ENCODE measurements at regions not wholly inside any gene's neighbourhood (a gene's known extent, or its start where the extent isn't known, plus 50 kb on each side); places are given as distances from the start of the nearest gene placed in this dataset.
"Not testable (repeated sequence)": the region's sequence is repeated elsewhere in the genome, so short reads cannot be mapped to it uniquely, and the experiment has no call there.

DNA sequence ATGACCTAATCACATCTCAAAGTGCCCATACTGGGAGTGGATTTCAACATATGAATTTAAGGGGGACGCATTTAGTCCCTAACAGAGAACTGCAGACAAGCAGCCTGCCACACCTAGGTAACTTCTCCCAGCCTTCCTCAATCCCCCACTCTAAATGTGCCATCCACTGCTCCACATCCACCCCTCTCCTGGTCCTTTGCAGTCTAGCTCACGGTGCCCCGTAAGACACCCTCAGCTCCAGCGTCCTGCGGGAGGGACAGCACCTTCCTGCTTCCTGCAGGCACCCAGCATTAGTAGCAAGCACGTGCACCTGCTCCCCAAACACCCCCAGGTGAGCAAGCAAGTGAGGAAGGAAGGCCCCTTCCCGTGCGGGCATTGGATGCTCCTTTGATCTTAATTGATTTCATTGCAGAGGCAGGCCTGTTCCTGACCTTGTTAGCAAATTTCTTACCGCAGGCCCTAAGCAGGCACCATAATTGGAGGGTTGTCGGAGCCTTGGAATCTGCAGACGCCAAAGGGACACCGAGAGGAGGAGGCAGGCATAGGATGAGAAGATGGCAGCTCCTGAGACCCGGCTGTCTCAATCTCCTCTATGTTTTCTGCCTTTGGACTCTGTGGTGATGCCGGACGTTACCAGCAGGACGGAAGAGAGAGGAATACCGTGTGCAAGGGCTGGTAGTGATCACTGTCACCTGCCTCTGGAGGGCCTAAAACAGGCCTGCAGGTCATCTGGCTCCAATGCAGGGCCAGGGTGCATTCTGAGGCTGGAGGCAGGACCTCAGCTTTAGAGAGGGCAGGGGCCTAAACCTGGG is 75.8 kb upstream of the CHST15 start:
- ATAC-seq (peak; percentile 13), DNase-seq (ENCODE audit: missing footprints) (peak; percentile 31)
- intact Hi-C loops (cut with DNase I): no loop called here

DNA sequence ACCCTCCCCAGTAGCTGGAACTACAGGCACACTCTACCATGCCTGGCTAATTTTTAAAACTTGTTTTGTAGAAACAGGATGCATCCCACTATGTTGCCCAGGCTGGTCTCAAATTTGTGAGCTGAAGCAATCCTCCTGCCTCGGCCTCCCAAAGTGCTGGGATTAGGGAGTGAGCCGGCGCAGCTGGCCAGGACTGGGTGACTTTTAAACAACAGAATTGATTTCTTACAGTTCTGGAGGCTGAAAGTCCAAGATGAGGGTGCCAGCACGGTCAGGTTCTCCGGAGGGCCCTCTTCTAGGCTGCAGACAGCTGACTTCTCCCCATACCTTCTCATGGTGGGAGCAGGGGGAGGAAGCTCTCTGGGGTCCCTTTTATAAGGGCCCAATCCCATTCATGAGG is 75.2 kb upstream of the CHST15 start:
- ATAC-seq (no peak), DNase-seq (ENCODE audit: missing footprints) (peak; percentile 14)
- intact Hi-C loops (cut with DNase I): no loop called here

DNA sequence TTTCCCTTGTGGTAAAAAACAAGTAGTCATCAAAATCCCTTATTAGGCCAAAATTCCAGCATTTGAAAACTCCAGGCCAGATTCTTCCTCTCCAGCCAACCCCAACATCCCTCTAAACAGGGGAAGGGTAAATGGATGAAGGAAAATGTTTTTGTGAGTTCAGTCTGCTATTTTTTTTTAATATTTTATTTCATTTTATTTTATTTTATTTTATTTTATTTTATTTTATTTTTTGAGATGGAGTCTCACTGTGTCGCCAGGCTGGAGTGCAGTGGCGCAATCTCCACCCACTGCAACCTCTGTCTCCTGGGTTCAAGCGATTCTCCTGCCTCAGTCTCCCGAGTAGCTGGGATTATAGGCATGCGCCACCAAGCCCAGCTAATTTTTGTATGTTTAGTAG is 74.5 kb upstream of the CHST15 start:
- ATAC-seq; DNase-seq (ENCODE audit: missing footprints); intact Hi-C loops (cut with DNase I): not testable (repeated sequence)

DNA sequence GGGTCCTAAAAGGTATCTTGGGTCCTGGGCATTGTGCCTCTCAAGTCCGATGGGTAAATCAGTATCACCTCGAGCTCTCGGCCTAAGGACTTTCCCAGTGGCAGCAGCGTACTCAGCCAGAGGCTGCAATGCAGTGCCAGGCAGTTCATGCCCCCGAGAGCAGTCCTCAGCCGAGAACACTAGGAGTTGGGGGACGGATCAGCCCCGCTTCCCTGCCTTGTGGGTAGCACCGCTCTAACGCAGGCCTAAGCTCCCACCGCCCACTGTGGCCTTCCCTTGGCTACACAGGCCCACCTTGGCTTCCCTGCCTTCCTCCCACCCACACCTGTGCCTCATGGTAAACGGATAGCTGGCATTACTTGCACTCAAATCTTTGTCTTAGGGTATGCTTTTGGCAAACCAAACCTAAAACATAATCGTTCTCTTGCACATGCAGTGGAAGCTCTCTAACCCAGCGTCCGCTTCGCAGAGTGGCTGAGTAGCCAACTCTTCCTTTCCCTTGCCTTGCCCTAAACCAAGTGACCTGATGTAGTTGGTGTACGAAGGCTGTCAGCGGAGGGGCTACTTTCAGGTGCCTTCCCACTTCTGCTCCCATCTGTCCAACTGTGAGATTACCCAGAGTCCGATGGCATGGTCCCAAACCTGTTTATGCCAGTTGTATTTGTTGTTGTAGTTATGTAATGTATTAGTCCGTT is 73.2 kb upstream of the CHST15 start:
- ATAC-seq: no peak
- intact Hi-C loops (cut with DNase I): no loop called here
- no peak for DNase-seq (ENCODE audit: missing footprints)

DNA sequence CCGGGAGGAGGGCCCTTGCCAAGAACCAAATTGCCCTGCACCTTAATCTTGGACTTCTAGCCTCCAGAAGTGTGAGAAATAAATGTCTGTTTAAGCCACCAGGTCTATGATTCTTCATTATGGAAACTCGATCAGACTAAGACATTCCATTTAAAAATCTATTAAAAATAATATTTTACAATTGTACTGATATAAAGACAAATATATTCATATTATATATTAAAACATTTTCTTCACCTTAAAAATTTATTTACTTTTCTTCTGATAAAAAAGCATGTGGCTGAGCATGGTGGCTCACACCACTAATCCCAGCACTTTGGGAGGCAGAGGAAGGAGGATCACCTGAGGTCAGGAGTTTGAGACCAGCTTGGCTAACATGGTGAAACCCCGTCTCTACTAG is 72.4 kb upstream of the CHST15 start:
- DNase-seq (ENCODE audit: missing footprints) (no peak), ATAC-seq (no peak)
- intact Hi-C loops (cut with DNase I): no loop called here

DNA sequence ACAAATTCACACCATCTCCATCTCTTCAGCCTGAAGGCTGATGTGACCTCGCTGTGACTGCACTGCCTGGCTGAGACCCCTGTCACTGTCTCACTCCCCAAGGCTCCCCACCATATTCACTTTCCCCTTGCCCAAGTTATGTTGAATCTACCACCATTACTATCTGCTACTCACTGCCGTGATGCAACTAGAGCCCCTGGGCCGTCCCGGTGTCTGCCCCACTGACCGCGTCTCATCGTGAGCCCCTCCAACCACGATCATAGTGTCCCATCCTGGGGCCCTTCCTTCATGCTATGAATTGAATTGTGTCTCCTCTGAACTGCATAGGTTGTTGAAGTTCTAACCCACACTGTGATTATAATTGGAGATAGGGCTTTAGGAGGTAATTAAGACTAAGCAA is 71.9 kb upstream of the CHST15 start:
- DNase-seq (ENCODE audit: missing footprints) (no peak), ATAC-seq (no peak)
- intact Hi-C loops (cut with DNase I): no loop called here

DNA sequence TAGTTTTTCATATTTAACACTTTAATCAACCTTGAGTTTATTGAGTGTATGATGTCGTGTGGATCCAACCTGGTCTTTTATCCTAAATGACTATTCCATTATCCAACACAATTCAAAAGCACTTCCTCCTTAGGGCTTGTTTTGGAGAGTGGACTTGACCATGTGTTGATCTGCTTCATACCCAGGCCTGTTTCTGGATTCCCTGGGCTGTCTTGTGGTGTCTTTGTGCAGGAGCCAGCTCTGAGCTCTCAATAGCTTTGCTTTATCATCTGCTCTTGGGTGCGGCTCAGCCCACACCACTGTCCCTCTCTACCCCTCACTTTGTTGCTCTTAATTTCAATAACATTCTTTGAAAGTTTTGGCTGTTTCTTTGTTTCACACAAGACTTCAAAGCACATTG is 70.9 kb upstream of the CHST15 start:
- DNase-seq (ENCODE audit: missing footprints): no peak
- no peak for ATAC-seq
- intact Hi-C loops (cut with DNase I): no loop called here

DNA sequence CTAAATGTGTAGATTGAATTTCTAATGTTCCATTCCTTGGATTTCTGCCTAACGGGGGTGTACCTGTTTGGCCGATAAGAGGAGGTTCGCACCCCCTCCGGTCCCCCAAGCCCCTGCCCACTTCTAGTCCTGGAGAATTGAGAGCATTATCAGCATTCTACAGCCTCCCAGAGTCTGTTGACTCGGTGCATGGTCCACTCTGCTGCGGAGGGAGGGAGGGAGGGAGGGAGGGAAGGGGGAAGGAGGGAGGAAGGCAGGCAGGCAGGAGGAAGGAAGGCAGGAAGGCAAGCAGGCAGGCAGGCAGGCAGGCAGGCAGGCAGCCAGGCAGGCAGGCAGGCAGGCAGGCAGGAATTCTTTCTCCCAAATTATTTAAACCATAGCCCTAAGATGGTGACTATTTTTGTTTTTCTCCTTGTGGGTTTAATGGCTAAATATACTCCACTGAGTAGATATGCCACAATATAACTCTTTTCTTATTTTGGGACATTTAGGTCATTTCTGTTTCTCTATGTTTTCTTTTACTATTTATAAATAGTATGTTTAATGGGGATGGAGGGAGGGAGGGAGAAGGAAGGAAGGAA is 69.5 kb upstream of the CHST15 start:
- ATAC-seq (no peak), DNase-seq (ENCODE audit: missing footprints) (no peak)
- intact Hi-C loops (cut with DNase I): no loop called here

DNA sequence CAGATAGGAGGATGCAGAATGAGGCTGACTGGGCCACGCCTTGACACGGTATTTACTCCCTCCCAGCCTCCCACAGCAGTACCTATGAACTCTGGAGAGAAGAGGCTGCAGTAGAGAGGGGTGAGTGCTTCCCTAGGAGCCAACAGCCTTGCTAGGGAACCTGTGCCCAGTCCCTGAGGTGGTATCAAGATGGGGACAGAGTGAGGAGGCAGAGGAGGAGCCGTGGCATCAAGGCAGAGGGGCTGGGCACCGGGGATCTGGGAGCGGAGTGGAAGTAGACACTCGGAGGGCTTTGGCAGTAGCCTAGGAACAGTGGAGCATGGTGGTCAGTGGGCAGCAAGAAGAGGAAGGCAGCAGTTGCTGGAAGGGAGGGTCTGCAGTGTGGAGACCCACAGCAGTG is 68.7 kb upstream of the CHST15 start:
- DNase-seq (ENCODE audit: missing footprints): peak; percentile 11
- intact Hi-C loops (cut with DNase I): no loop called here
- no peak for ATAC-seq

DNA sequence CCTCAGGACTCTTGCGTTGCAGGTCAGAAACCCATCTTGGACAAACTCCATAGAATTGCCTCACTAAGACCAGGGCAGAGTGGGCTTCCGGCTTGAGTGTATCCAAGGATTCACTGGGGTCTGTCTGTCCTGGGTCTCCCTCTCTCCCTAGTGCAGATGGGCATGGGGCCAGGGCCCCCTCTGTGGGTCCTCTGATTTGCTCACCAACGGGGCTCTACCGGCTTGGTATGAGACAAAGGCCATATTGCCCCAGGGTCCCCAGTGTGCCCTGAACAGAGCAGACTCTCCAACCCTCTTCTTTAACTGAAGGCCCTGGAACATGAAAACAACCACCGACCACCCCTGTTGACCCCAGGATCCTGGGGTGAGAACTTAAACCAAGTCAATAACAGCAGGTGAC is 68.2 kb upstream of the CHST15 start:
- intact Hi-C loops (cut with DNase I): no loop called here
- no peak for ATAC-seq

DNA sequence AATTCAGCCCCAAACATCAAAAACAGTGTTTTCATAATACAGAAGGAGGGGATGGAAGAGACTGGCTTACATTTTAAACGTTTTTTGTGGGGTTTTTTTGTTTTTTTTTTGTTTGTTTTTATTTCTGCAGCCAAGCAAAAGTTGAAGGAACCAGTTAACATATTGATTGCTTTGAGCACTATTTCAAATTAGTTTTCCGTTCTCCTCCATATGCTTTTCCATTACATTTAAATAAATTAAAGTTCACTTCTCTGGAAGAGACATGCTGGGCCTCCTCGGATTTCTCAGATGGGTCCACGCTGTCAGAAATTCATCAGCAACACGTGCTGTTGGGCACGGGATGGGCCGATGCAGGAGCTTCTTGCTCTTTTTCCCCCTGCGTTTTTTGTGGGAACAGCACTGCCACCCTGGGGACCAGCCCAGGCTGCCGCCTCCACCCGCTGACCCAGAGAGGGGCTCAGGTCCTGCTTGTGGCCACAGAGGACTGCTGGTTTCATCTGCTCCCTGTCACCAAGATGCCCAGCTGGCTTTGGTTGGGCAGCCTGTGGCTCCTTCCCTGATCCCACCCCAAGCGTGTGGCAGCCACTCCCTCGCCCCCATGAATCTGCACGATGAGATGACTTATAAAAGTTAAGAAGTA is 67.7 kb upstream of the CHST15 start:
- DNase-seq (ENCODE audit: missing footprints): no peak
- no peak for ATAC-seq
- intact Hi-C loops (cut with DNase I): no loop called here

More for the DNA sequence above, 68.2 kb upstream of the CHST15 start:
- DNase-seq (ENCODE audit: missing footprints): peak; percentile 40

DNA sequence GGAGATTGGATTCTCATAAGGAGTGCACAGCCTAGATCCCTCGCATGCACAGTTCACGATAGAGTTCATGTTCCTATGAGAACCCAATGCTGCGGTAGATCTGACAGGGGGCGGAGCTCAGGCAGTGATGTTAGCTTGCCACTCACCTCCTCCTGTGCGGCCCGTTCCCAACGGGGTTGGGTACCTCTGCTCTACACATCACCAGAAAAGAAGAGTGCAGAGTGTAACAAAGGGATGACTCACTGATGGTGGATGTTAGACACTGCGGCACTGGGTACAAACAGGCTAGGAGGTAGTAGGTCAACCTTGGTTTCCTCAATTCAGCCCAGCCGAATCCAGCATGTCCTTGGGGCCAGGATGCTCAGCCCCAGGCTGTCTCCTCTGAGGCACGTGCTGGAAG is 66.8 kb upstream of the CHST15 start:
- ATAC-seq (no peak), DNase-seq (ENCODE audit: missing footprints) (peak; percentile 39)
- intact Hi-C loops (cut with DNase I): no loop called here

DNA sequence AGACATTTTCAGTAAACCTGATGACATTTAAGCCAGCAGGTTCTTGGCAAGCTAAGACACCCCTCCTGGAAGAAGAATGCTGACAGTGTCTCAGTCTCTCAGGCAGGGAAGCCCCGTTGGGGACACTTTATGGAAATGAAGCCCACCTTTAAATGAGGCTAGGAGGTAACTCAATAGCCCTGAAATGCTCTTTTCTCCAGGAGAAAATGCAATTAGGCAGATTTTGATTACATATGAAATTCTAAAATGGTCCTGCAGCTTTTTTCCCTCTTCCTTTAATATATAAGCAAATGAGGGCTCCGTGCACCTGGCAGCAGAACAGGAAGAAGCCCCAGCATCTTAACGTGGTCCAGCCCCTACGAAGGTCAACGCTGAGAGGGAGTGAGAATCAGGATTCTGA is 65.8 kb upstream of the CHST15 start:
- intact Hi-C loops (cut with DNase I): no loop called here
- ATAC-seq (no peak), DNase-seq (ENCODE audit: missing footprints) (no peak)

DNA sequence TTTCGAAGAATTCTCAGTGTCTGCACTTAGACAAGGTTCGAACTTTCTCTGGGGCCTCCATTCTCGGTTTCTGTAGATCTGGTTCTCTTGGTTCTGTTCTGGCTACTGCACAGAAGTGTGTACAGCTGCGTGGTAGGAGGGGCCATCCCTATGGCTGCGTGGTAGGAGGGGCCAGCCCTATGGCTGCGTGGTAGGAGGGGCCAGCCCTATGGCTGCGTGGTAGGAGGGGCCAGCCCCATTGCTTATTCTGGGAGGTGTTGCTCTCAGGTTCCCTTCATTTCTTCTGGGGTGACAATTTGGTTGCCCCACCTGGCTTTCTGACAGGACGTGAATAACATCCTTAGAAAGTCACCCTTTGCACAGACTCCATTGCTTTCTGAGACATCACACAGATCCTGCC is 65.2 kb upstream of the CHST15 start:
- ATAC-seq: no peak
- intact Hi-C loops (cut with DNase I): no loop called here
- DNase-seq (ENCODE audit: missing footprints): peak; percentile 7

DNA sequence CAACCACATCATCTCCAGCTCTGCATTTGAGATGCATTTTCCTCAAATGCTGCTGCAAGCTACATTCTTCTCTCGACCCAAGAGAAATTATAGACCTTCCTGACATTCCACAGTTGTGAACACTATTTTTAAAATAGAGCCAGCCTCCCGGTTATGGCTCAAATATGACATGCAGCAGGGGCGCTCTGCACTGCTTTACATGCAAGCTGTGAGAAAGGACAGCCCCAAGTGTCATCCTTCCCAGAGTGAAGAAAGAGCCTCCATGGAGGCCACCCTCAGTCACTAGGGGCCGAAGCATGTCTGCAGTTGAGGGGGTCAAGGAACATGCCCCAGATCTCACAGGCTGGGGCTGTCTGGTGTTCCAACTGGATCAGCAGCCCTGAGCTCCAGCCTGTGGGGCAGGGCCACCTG is 63.9 kb upstream of the CHST15 start:
- ATAC-seq (no peak), DNase-seq (ENCODE audit: missing footprints) (no peak)
- intact Hi-C loops (cut with DNase I): no loop called here

DNA sequence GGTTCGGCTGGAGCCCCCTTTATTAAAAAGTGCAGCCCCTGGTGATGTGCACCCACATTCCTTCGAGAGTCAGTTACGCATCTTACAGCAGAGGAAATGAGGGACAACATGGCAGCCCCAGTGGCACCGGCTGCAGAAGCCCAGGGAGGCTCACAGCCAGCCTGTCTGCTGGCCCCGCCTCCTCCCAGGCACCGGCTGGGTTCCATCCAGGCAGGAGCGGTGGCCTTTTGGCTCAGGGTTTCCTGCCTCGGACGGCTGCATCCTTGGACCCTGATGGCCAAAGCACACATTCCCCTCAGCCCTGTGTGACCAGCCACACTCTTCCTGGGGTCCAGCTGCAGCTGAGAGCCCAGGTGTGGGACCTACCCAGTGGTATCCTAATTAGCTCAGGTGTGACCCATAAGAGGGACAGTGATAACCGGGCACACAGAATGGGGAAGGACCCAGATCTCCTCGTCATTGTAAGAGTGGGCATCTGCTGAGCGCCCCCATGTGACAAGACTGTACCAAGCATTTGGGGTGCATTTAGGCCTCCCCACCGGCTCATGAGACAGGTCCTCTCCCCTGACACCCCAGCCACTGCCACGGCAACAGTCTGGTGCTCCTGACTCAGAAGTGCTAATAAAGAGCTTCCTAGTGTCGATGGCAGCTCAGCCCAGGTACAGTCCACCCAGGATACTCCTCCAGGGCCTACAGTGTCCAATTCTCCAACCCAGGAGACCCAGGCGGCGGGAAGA is 63.3 kb upstream of the CHST15 start:
- intact Hi-C loops (cut with DNase I): no loop called here
- ATAC-seq: peak; percentile 13
- peak; percentile 69 for DNase-seq (ENCODE audit: missing footprints)

DNA sequence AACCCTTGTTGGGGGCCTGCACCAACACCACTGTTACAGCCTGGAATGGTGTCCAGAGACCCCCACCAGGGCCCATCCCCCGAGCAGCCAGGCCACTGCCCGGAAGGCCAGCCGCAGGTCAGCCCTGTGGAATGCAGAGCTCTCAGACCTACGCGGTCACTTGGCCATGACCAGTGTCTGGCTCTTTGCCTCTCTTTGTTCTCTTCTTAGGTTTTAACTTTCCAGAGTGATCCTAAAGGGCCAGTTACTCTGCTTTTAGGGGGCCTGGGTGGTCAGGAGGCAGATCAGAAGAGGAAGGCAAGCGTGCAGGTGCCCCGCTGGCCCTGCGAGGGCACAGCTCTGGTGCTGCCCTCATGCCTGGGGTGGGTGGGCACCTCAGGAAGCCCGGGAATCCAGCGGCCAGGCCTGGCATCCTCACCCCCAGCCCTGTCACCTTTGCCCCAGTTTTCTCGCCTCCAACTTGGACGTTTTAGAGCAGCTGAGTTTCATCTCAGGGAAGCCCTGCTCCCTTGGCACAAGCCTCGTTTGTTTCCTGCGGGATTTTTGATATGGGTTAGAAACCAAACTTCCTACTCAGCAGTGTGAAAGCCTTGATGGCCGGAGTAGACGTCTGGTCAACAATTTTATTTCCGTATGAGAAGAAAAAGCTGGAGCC is 62.5 kb upstream of the CHST15 start:
- intact Hi-C loops (cut with DNase I): no loop called here
- no peak for DNase-seq (ENCODE audit: missing footprints)
- peak; percentile 37 for ATAC-seq

DNA sequence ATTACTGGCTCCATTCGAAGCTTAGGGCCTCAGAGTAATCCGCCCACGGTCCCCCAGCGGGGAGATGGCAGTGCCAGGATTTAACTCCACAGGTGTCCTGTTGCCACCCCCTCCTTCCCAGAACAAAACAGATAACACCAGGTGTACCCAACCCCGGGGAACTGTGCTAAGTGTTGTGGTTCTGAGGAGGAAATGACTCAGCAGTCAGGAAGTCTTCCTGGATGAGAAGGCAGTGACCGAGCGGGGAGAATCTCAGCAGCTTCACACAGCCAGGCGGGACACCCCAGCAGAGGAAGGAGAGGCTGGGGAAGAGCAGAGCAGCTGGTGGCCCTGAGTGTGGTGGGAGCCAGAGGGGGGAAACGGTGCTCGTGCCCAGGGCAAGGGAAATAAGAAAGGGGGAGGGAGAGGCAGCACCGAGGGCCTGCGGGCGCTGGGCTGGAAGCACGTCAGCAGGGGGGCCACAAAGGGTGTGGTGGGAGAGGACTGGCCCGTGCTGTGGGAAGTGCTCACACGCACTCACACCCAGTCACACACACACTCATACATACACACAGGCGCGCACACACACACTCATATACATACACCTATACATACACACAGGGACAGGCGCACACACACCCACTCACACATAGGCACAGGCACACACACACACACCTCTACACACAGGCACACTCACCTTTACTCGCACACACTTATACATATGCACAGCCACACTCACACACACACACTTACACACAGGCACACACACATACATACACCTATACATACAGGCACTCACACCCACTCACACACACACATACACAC is 59.8 kb upstream of the CHST15 start:
- ATAC-seq (peak; percentile 51), DNase-seq (ENCODE audit: missing footprints) (peak; percentile 73)
- intact Hi-C loops (cut with DNase I): no loop called here
